HG03064 (cell line): ENCODE measurements at regions not wholly inside any gene's neighbourhood (a gene's known extent, or its start where the extent isn't known, plus 50 kb on each side); places are given as distances from the start of the nearest gene placed in this dataset.

Experiments
- ATAC-seq: cut with Tn5 transposase; IDR thresholded peaks from one replicate; pipeline ENCODE4 v1.9.1; 2021; ENCODE audit warnings: low read depth; ENCODE audit not compliant: unreplicated experiment

DNA sequence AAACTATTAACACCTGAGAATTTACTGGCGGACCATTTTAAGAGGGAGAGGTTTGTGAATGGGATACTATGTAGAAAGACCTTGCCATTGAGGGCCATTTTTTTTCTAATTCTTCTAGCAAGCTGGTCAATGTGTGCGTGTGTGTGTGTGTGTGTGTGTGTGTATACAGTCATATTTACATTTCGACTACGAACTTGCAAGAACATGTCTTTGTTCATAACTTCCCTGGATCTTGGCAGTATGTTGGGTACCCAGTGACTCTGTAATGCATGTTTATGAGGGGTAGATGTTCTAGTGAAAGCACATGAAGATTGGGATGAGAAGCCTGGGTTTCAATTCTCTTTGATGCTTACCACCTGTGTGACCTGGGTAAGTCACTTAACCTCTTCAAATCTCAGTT lies 133.6 kb downstream of the UBE2E3 start:
- no peak for ATAC-seq

- no peak for ATAC-seq
These were observed 135.9 kb downstream of the UBE2E3 start for GRCh38 chr2:181116261-181116660.

DNA sequence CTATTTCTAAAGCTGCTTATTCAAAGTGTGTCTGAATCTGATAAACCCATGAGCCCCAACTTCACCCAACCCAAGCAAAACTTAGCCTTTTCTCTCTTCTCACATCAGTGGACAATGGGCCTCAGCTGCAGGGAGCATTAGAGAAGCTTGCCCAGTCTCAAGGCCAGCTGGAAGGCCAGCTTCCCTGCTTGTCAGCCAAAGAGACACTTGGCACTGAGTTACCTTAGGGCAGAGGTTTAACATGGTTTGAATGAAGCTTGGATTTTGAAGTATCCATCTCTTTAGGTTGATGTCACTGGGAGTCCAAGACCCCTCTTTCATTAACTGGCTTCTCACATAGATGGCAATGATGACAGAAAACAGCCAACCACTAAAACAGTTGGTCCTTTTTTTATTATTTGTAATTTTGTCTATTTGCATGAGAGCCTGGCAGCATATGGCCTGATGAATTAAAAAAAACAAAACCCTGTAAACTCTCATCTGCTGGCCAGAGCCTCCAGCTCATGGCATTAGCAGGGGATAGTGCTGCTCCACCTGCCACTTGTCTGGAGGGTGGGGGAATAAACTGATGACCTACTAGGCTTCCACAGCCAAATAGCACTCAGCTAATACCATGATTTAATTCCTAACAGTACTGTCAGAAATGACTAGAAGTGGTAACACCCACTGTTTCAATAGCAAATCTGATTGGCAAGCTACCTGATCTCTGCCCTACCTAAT lies 137.0 kb downstream of the UBE2E3 start:
- no peak for ATAC-seq

DNA sequence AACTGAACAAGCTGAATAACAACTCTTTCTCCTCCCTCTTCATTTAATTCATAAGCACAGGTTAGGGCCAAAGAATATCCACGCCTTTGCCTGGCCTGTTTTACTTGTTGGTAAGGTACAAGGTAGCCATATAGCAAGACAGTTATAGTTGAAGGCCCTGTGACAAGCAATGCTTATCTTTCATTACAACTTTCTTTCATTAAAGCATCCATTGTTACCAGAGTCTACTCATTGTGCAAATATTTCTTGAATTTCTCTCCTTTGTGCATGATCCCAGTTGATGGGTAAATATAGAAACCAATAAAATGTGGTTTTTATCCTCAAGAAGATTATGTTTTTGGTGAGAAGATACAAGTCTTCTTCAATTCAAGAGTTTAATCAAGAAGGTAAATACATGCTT lies 140.2 kb downstream of the UBE2E3 start:
- ATAC-seq, result no peak

GRCh38 chr2:181121996-181122395 lies 141.6 kb downstream of the UBE2E3 start:
- ATAC-seq, result no peak

DNA sequence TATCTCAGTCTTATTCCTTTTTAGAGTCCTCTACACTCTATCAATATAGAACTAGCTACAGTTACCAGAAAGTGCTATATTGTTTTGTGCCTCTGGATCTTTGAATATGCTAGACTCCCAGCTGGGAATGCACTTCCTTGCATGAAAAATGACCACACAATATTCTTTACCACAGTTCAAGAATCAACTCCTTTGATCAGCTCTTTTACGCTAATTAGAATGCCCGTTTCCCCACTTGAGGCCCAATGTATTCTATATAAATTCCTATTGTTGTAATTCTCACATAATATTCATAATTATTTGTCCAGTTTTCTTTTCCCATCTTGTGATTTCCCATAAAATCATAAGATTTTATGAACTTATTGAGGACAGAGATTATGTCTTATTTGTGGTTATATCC lies 142.2 kb downstream of the UBE2E3 start:
- no peak for ATAC-seq

DNA sequence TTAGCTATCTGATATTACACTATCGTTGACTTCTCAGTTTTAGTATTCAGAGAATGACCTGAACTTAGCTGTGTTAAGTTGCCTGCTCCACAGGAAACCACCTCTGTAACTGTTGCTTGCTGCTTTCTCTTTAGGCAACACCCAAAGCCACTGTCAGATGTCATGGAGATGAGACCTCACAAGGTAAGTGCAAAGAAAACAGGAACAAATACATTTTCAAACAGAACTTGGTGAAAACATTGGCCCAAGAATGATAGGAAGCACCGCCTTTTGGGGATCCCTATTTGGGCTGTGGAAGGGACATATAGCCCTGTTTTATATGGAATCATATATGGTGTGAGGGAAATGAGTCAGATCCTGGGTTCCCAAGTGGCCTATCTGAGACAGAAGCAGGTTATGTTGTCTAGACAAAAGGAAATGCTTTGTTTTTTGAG lies 143.4 kb downstream of the UBE2E3 start:
- peak; percentile 88 for ATAC-seq

- no peak for ATAC-seq
These were observed 144.1 kb downstream of the UBE2E3 start for GRCh38 chr2:181124497-181124896.

GRCh38 chr2:181125359-181125758 lies 145.0 kb downstream of the UBE2E3 start:
- ATAC-seq, result no peak

DNA sequence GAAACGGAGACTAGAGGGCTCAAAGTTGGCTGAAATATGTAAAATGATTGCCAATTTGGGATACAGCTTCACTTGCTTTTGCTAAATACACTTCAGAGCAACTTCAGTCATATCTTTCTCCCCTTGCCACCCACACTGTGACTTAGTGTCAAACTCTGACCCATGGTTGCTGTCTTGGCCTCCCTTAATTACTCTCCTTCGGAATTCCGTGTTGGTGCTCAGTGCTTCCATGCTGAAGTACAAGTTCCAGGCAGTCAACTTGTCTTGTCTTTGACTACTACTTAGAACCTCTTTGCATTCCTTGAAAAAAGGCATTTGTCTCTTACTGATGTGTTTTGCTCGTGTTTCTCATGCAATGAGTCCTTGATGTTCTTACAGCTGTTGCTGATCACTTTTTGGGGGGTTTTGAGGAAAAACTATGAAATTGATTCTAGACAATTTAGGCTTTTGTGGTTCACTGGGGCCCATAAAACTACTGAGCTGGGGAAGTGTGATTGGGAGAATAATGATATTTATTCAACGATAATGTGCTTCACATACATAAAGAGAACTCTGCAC lies 146.0 kb downstream of the UBE2E3 start:
- ATAC-seq, result no peak

DNA sequence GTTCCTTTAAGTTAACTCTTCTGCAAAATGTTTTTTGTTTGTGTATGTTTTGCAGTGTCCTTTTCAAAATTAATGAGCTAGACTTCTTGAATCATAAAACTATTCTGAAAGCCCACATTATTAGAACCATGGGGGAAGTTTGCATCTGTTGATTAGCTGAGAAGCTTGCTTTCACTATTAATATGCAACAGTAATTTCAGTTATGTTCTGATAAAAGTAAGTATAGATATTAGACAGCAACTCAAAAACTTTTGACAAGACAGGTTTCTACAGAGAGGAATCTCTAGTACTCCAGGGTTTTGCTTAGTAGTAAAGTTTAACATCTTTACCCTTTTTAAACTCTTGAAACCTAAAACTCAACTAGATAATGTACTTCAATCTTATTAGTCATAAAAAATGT lies 147.8 kb downstream of the UBE2E3 start:
- ATAC-seq, result peak; percentile 66

GRCh38 chr2:181129364-181130056 lies 149.1 kb downstream of the UBE2E3 start:
- no peak for ATAC-seq

GRCh38 chr2:181130686-181131085 lies 150.3 kb downstream of the UBE2E3 start:
- no peak for ATAC-seq

DNA sequence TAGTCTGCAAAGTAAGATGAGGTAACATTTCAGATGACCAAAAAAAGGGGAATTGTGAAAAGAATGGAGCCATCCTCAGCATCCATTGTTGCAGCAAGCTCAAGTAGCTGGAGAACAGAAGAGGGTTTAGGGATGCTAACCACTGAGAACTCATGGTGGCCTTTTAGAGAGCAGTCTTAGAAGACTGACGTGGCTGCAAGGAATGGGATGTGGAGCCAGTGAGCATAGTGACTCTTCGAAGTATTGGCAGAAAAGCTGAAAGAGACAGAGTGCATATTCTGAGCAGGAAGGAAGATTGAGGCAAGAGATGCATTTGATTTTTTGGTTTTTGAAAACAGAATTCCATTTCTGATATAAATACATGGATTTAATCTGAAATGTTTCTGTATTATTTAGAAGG lies 151.2 kb downstream of the UBE2E3 start:
- no peak for ATAC-seq

GRCh38 chr2:181138816-181139215 lies 158.4 kb downstream of the UBE2E3 start:
- ATAC-seq, result no peak

GRCh38 chr2:181139831-181140230 lies 159.4 kb downstream of the UBE2E3 start:
- ATAC-seq, result no peak

- ATAC-seq, result no peak
These were observed 160.0 kb downstream of the UBE2E3 start for GRCh38 chr2:181140414-181140813.

GRCh38 chr2:181140928-181141327 lies 160.5 kb downstream of the UBE2E3 start:
- ATAC-seq, result no peak

DNA sequence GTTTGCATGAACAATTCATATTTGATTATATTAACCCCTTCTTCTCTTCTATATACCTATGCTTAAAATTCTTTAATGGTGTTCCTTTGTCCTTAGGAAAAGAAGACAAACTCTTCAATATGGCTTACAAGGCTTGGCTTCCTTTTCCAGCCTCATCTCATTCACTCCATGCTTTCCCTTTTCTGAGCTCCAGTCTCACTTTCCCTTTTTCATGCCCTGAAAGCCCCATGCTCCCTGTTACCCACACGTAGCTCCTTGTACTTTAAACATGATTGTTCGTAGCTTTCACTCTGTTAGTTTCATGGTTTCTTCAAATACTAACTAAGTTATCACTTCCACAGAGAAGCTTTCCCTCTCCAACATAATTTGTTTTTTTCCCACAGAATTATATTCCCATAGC lies 161.3 kb downstream of the UBE2E3 start:
- no peak for ATAC-seq

- ATAC-seq, result no peak
These were observed 162.1 kb downstream of the UBE2E3 start for GRCh38 chr2:181142514-181142913.

- ATAC-seq, result no peak
These were observed 163.4 kb downstream of the UBE2E3 start for GRCh38 chr2:181143790-181144300.

- ATAC-seq, result no peak
These were observed 165.2 kb downstream of the UBE2E3 start for GRCh38 chr2:181145645-181146044.
